MCF 10A (cell line): ENCODE measurements at regions not wholly inside any gene's neighbourhood (a gene's known extent, or its start where the extent isn't known, plus 50 kb on each side); places are given as distances from the start of the nearest gene placed in this dataset.
A peak's percentile ranks its signal among the peaks of the same experiment; 100 is the strongest.
"Not testable (repeated sequence)": the region's sequence is repeated elsewhere in the genome, so short reads cannot be mapped to it uniquely, and the experiment has no call there.

ENCODE experiments used
- BruUV-seq: library from RNA; stranded (reverse); fragments of 400-500 nt; replicated peaks from 2 replicates; lab custom pipeline; 2021; lab: Mats Ljungman, UMichigan
- CTCF ChIA-PET: fragments of 300-600 bp; sonication (Branson Sonifier 250); formaldehyde crosslinking; extraction: SDS; loops from one replicate; lab custom pipeline; 2021; ENCODE audit warnings: antibody characterized with exemption, inconsistent platforms; lab: Yijun Ruan, JAX
- POLR2A ChIA-PET: fragments of 300-600, 350-650 bp; sonication (Branson Sonifier 250); formaldehyde crosslinking; extraction: SDS; loops from one replicate; lab custom pipeline; 2020; ENCODE audit warnings: antibody characterized with exemption, inconsistent platforms; lab: Yijun Ruan, JAX
- DNase-seq: peaks from one replicate; pipeline ENCODE4 v3.0.0-alpha.2; 2018; ENCODE audit not compliant: unreplicated experiment
- H3K27ac Mint-ChIP-seq: one replicate; pipeline ENCODE4 v1.8.0; 2022; ENCODE audit warnings: mild to moderate bottlenecking, low read depth, mixed read lengths; ENCODE audit not compliant: unreplicated experiment
- H3K27me3 Mint-ChIP-seq: one replicate; pipeline ENCODE4 v1.8.0; 2022; ENCODE audit warnings: mixed read lengths; ENCODE audit not compliant: insufficient read depth, unreplicated experiment
- H3K36me3 Mint-ChIP-seq: one replicate; pipeline ENCODE4 v1.8.0; 2022; ENCODE audit warnings: mild to moderate bottlenecking, moderate library complexity, mixed read lengths; ENCODE audit not compliant: insufficient read depth, unreplicated experiment
- H3K4me1 Mint-ChIP-seq: one replicate; pipeline ENCODE4 v1.8.0; 2022; ENCODE audit warnings: mixed read lengths; ENCODE audit not compliant: insufficient read depth, unreplicated experiment
- H3K4me3 Mint-ChIP-seq: one replicate; pipeline ENCODE4 v1.8.0; 2022; ENCODE audit warnings: mild to moderate bottlenecking, moderate library complexity, mixed read lengths; ENCODE audit not compliant: unreplicated experiment
- H3K9me3 Mint-ChIP-seq: one replicate; pipeline ENCODE4 v1.8.0; 2022; ENCODE audit warnings: mixed read lengths; ENCODE audit not compliant: unreplicated experiment
- intact Hi-C: fragments of 100-400 bp; cut with micrococcal nuclease; formaldehyde crosslinking; loops from 2 replicates; pipeline ENCODE4 v1.14.1; 2022

DNA sequence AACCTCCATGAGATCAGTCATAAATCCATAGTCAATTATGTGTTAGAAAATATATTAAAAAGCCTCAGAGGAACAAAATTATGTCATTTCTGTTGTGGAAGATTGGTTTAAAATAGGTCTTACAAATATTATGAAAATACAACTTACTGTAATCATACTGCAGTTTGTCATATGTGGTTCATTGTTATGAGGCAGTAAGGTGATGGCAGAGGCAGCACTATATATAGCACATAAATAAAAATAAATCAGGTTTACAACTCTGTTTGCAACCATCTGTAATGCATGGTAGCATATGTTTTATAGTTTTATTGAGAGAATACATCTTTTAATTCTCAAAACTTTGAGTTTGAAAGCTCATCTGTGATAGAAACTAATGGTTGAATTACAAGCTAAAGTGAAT is 651.4 kb downstream of the PCDH11X start:
- H3K4me1 Mint-ChIP-seq, H3K36me3 Mint-ChIP-seq, POLR2A ChIA-PET, H3K9me3 Mint-ChIP-seq, H3K4me3 Mint-ChIP-seq, H3K27me3 Mint-ChIP-seq, DNase-seq, H3K27ac Mint-ChIP-seq, intact Hi-C loops, BruUV-seq, CTCF ChIA-PET: not testable (repeated sequence)

DNA sequence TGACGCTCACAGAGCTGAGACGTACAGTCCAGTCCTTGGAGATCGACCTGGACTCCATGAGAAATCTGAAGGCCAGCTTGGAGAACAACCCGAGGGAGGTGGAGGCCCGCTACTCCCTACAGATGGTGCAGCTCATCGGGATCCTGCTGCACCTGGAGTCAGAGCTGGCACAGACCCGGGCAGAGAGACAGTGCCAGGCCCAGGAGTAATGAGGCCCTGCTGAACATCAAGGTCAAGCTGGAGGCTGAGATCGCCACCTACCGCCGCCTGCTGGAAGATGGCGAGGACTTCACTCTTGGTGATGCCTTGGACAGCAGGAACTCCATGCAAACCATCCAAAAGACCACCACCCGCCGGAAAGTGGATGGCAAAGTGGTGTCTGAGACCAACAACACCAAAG is 681.4 kb downstream of the PCDH11X start:
- DNase-seq, intact Hi-C loops, H3K36me3 Mint-ChIP-seq, POLR2A ChIA-PET, H3K9me3 Mint-ChIP-seq, BruUV-seq, CTCF ChIA-PET, H3K4me1 Mint-ChIP-seq, H3K27me3 Mint-ChIP-seq, H3K27ac Mint-ChIP-seq, H3K4me3 Mint-ChIP-seq: not testable (repeated sequence)

GRCh38 chrX:92480165-92480564 is 701.0 kb downstream of the PCDH11X start:
- H3K4me1 Mint-ChIP-seq, CTCF ChIA-PET, intact Hi-C loops, H3K9me3 Mint-ChIP-seq, POLR2A ChIA-PET, H3K36me3 Mint-ChIP-seq, BruUV-seq, H3K4me3 Mint-ChIP-seq, H3K27ac Mint-ChIP-seq, H3K27me3 Mint-ChIP-seq, DNase-seq: not testable (repeated sequence)

- not testable (repeated sequence) for H3K9me3 Mint-ChIP-seq, BruUV-seq
Measured at GRCh38 chrX:92485487-92485886, 706.3 kb downstream of the PCDH11X start.

DNA sequence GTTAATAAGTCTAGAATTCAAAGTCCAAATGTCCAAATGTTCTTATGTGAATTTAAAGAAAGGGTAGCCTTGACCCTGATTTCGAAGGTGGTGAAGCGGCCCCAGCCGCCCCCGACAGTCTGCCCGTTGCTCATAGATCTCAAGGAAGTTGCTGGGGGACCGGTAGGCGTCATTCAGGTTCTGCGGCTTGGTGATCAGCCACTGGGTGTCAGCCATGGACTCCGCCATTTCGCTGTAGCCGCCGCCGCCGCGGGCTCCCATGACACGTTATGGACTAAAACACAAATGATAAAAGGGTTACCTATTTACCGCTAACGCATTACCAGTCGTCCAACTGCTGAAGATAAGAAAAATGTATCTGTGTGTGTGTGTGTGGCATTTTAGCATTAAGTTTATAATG is 736.1 kb downstream of the PCDH11X start:
- intact Hi-C loops, H3K4me3 Mint-ChIP-seq, H3K27me3 Mint-ChIP-seq, H3K27ac Mint-ChIP-seq, POLR2A ChIA-PET, H3K36me3 Mint-ChIP-seq, BruUV-seq, DNase-seq, H3K4me1 Mint-ChIP-seq, H3K9me3 Mint-ChIP-seq, CTCF ChIA-PET: not testable (repeated sequence)

More at GRCh38 chrX:92485487-92485886, 706.3 kb downstream of the PCDH11X start:
- CTCF ChIA-PET, DNase-seq, H3K4me1 Mint-ChIP-seq, H3K27me3 Mint-ChIP-seq, H3K27ac Mint-ChIP-seq, H3K4me3 Mint-ChIP-seq, H3K36me3 Mint-ChIP-seq, intact Hi-C loops, POLR2A ChIA-PET: not testable (repeated sequence)

GRCh38 chrX:92528995-92529394 is 749.8 kb downstream of the PCDH11X start:
- H3K9me3 Mint-ChIP-seq, H3K36me3 Mint-ChIP-seq, POLR2A ChIA-PET, BruUV-seq, H3K4me3 Mint-ChIP-seq, CTCF ChIA-PET, H3K27ac Mint-ChIP-seq, intact Hi-C loops, H3K4me1 Mint-ChIP-seq, DNase-seq: not testable (repeated sequence)
- H3K27me3 Mint-ChIP-seq, result peaks cover 10% of the 10 kb centered on the region

- H3K4me1 Mint-ChIP-seq, H3K27ac Mint-ChIP-seq, DNase-seq, H3K27me3 Mint-ChIP-seq, H3K4me3 Mint-ChIP-seq, BruUV-seq, POLR2A ChIA-PET, H3K9me3 Mint-ChIP-seq, CTCF ChIA-PET, H3K36me3 Mint-ChIP-seq, intact Hi-C loops: not testable (repeated sequence)
Measured at GRCh38 chrX:92540461-92540860, 761.3 kb downstream of the PCDH11X start.

DNA sequence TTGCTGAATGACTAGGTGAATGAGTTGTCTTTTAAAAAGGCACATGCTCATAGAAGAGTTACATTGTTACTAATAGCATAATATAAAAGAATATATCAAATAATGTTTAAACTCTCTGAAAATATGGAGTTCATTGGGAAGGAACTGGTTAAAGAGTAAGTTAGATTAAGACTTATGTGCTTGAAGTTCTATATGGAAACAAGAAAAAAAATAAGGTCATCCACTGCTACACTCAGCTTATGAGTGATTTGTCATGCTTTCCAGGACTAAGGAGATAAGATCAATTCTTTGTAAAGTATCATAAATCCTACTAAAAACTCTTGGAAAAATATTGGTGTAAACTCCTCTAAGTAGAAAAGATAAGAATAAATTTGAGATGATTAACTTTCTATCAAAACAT is 779.1 kb downstream of the PCDH11X start:
- BruUV-seq, H3K4me1 Mint-ChIP-seq, H3K36me3 Mint-ChIP-seq, H3K4me3 Mint-ChIP-seq, H3K27me3 Mint-ChIP-seq, H3K27ac Mint-ChIP-seq, intact Hi-C loops, POLR2A ChIA-PET, CTCF ChIA-PET, H3K9me3 Mint-ChIP-seq, DNase-seq: not testable (repeated sequence)

- H3K36me3 Mint-ChIP-seq, H3K4me1 Mint-ChIP-seq, POLR2A ChIA-PET: not testable (repeated sequence)
Measured at GRCh38 chrX:92558796-92559195, 779.6 kb downstream of the PCDH11X start.

DNA sequence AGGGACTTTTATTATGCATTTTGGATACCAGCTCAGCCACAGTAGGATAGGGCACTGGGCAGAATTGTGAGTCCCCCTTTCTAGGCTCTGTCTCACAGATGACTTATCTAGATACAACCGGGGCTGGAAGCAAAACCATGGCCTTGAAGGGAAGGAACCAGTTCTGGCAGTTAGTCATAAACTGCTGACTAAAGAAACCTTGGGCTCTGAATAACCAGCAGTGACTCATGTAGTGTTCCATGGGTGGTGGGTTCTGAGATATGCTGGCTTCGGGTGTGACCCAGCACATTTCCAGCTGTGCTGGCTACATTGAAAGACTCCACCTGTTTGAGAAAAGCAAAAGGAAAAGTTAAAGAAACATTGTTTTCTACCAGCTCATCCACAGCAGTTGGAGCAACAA is 780.9 kb downstream of the PCDH11X start:
- H3K36me3 Mint-ChIP-seq, CTCF ChIA-PET, H3K4me3 Mint-ChIP-seq, POLR2A ChIA-PET, H3K27me3 Mint-ChIP-seq, intact Hi-C loops, H3K9me3 Mint-ChIP-seq, H3K27ac Mint-ChIP-seq, H3K4me1 Mint-ChIP-seq, BruUV-seq: not testable (repeated sequence)
- peak; percentile 0 for DNase-seq

More at GRCh38 chrX:92558796-92559195, 779.6 kb downstream of the PCDH11X start:
- CTCF ChIA-PET, intact Hi-C loops, H3K27ac Mint-ChIP-seq, BruUV-seq, H3K4me3 Mint-ChIP-seq, DNase-seq, H3K9me3 Mint-ChIP-seq, H3K27me3 Mint-ChIP-seq: not testable (repeated sequence)
